GM18520 (cell line): ENCODE measurements at regions not wholly inside any gene's neighbourhood (a gene's known extent, or its start where the extent isn't known, plus 50 kb on each side); places are given as distances from the start of the nearest gene placed in this dataset.

Source experiments
- ATAC-seq: cut with Tn5 transposase; IDR thresholded peaks from one replicate; pipeline ENCODE4 v1.9.1; 2021; ENCODE audit not compliant: unreplicated experiment

DNA sequence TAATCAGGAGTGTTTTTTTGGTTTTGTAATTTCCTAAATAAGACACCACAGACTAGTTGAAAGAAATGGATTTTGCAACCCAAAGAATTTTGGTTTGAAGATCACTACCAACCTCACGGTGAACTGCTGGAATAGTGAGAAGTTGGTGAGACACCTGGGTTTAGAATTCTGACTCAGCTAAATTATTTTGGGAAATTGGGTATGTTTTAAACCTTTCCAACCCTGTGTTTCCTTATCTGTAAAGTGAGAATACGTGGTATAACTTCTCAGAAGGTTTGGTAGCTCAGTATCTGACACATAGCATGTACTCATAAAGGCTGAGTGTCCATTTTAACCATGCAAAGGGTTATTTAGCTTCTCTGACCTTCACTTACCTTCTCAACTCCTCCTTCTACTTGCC is 261.9 kb downstream of the FOXA2 start:
- ATAC-seq, result no peak

DNA sequence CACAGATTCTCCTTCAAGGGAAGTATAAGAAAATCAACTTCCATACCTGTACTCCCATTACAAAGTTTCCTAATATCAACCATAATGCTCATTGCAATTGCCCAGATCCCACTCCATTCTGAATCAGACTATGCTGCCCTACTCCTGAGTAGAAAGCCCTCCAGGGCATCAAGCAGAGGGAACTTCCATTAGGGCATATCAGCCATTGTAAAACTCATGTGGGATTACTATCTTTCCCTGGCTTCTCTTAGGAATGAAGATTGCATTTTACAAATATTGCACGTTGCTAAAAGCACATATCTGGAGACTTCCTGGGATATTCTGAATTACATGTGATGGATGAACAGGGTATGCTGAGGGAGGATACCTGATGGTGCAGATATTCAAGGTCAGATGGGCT is 263.2 kb downstream of the FOXA2 start:
- ATAC-seq, result no peak

- ATAC-seq, result no peak
These were observed 264.0 kb downstream of the FOXA2 start for GRCh38 chr20:22320245-22320915.

GRCh38 chr20:22315771-22316170 is 268.6 kb downstream of the FOXA2 start:
- ATAC-seq, result no peak

GRCh38 chr20:22315073-22315472 is 269.3 kb downstream of the FOXA2 start:
- no peak for ATAC-seq

GRCh38 chr20:22312744-22313346 is 271.5 kb downstream of the FOXA2 start:
- ATAC-seq, result no peak

GRCh38 chr20:22308934-22309333 is 275.4 kb downstream of the FOXA2 start:
- ATAC-seq, result no peak

- ATAC-seq, result no peak
These were observed 277.0 kb downstream of the FOXA2 start for GRCh38 chr20:22307409-22307808.

- ATAC-seq, result no peak
These were observed 279.0 kb downstream of the FOXA2 start for GRCh38 chr20:22305381-22305780.

GRCh38 chr20:22303523-22303922 is 280.8 kb downstream of the FOXA2 start:
- no peak for ATAC-seq

DNA sequence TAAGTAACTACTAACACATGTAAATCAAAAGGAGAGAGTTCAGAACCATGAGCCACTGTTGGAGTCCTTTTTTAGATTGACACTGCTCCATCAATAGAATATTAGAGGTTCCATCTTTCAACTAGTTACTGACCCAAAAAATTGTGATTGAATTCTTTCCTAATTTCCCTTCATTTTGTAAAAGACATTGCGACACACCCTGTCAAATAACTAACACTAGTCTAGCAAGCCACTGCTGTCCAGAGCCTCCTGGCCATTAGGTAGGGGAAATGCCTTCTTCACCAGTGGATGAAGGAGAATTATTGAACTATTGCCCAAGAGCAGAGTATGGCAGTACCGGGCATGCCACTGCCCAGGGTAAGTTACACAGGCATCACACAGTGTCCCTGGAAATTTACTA is 282.3 kb downstream of the FOXA2 start:
- ATAC-seq, result no peak

DNA sequence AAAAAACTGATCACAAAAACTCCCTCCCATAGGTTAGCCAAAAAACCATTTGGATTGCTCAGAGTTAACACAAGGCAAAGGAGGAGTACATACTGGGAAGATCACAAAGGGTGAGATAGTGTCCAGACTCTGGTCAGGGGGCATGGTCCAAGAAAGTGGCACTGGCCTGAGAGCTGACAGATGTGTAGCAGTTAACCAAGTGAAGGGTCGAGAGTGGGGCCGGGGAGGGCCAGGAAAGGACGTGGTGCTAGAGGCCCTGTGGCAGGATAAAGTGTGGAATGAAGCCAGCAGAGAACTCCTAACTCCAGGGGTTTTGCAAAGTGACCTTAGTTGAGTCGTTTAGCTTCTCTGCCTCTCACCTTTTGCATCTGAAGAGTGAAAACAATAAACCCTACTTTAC is 290.5 kb downstream of the FOXA2 start:
- no peak for ATAC-seq

DNA sequence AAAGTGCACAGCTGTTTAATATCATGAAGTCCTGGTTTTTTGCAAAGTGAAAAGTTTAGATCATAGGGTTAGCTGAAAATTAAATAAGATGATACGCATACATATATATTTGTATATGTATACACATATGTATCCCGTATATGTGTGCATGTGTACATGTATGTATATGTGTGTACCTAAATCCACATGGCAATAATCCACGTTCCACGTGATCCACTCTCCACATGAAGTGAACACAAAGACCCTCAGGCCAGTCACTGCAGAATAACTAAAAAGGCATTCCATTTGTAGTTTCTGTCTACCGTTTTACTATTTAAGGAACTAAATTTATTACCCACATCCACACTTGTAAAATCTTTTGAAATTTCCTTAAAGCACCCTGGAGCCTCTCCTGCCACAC is 294.9 kb downstream of the FOXA2 start:
- ATAC-seq, result no peak

- ATAC-seq, result no peak
These were observed 295.4 kb downstream of the FOXA2 start for GRCh38 chr20:22288957-22289356.

DNA sequence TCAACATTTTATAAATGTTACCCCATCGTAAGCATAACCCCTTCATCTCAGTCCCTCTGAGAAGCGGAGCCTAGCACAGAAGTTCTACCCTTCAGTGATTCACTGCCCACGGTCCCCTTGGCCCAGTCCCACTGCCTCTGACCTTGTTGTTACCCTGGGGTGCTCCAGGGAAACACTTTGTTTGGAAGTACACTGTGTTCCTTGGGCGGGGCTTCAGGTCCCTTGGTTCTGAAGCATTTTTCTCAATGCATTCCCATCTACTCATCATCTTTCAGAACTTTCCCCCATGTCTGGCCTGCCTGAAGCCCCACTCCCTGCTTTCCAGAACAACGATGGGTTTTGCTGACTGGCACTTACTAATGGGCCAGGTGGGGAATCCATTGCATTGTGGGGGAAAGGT is 296.2 kb downstream of the FOXA2 start:
- ATAC-seq, result no peak

GRCh38 chr20:22285555-22285954 is 298.8 kb downstream of the FOXA2 start:
- ATAC-seq, result no peak

- no peak for ATAC-seq
These were observed 301.7 kb downstream of the FOXA2 start for GRCh38 chr20:22282696-22283095.

GRCh38 chr20:22274330-22274729 is 310.0 kb downstream of the FOXA2 start:
- no peak for ATAC-seq

DNA sequence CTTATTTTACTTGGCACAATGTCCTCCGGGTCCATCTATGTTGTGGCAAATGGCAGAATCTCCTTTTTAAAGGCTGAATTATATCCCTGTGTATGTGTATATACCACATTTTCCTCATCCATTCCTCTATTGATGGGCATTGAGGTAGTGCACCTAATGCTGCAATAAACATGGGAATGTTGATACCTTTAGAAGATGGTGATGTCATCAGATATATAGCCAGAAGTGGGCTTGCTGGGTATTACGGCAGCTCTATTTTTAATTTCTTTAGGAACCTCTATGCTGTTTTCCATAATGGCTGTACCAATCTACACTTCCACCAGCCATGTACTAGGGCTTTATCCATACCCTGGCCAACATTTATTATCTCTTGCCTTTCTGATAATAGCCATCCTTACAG is 315.7 kb downstream of the FOXA2 start:
- ATAC-seq, result no peak

DNA sequence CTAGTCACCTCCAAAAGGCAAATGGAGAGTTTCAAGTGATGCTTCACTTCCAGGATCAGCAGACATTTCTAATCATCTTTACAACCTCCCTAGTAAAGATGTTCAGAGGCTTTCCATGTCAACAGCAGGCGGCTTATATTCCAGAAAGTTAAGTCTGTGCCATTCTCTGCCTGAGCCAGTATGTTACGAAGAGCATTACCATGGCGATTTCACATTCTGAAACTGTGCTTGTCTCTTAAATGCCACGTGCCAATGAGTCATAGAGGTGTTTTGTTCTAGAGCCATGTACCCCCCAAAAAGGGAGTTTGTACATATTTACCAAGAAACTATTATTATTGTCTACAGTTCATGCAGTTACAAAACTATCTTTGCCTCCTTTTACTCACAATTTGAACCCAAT is 319.5 kb downstream of the FOXA2 start:
- no peak for ATAC-seq

- ATAC-seq, result no peak
These were observed 323.9 kb downstream of the FOXA2 start for GRCh38 chr20:22260506-22260905.

- ATAC-seq, result no peak
These were observed 326.5 kb downstream of the FOXA2 start for GRCh38 chr20:22257912-22258311.

DNA sequence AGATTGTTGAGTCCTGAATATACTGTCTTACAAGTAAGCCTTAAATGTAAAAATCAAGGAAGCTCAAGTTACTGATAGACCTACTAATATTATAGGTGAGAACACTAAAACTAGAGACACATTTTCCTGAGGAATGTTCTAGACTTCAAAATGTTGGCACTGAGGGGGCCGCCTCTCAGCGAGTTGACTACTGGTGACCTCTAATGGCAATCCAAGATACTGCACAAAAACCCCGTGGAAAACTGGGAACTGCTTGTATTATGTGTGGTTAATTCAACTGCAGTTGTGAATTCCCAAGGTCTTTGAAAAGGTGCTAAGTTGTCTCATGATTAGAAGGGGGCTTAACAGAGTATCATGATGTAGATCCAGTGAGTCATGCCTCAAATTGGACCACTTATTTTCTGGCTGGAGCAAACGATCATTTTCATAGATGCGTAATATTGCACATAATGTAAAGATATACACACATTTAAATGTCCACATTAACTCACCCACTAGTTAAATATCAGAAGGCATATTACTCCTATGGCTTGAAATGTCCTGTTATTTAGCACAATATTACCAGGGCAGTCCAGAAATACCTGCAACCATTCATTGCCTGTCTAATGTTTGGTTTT is 336.2 kb downstream of the FOXA2 start:
- ATAC-seq, result no peak
